ENCODE measurements at regions not wholly inside any gene's neighbourhood (a gene's known extent, or its start where the extent isn't known, plus 50 kb on each side); places are given as distances from the start of the nearest gene placed in this dataset.

DNA sequence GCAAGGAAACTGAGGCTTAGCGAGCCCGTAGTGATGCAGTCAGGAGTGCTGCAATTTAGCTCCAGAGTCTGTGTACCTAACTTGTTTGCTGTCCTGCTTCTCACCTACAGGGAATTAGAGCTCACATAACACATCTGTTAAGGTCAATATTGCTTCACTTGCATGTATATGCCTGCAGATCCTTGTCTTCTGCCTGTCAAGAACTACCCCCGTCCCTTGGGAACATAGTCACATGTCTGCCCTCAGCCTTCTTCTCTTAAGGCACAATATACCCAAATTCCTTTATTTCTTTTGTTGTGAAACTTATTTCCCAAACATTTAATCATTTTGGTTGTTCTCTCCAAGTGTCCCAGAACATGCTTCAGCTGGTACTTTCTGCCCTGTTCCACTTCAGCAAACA, 103.3 kb upstream of the LEF1 start:
- no peak for DNase-seq (ENCODE audit: low read depth)
- TF ChIP-seq, protein P1, sequence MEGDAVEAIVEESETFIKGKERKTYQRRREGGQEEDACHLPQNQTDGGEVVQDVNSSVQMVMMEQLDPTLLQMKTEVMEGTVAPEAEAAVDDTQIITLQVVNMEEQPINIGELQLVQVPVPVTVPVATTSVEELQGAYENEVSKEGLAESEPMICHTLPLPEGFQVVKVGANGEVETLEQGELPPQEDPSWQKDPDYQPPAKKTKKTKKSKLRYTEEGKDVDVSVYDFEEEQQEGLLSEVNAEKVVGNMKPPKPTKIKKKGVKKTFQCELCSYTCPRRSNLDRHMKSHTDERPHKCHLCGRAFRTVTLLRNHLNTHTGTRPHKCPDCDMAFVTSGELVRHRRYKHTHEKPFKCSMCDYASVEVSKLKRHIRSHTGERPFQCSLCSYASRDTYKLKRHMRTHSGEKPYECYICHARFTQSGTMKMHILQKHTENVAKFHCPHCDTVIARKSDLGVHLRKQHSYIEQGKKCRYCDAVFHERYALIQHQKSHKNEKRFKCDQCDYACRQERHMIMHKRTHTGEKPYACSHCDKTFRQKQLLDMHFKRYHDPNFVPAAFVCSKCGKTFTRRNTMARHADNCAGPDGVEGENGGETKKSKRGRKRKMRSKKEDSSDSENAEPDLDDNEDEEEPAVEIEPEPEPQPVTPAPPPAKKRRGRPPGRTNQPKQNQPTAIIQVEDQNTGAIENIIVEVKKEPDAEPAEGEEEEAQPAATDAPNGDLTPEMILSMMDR (conservative IDR thresholded peaks at IDR 0.05; ENCODE audit: low read length) = no peak
- H3K4me3 ChIP-seq (ENCODE audit: low read length) = no peak overlapping the region

- peak; percentile 64 for DNase-seq (ENCODE audit: low read depth)
- no peak overlapping the region for H3K4me3 ChIP-seq (ENCODE audit: low read length)
- TF ChIP-seq, protein P1 (conservative IDR thresholded peaks at IDR 0.05; ENCODE audit: low read length) = no peak
Observed at GRCh38 chr4:108270466-108271450, 102.0 kb upstream of the LEF1 start.

- no peak for DNase-seq (ENCODE audit: low read depth)
- TF ChIP-seq, protein P1 (conservative IDR thresholded peaks at IDR 0.05; ENCODE audit: low read length) = no peak
- no peak overlapping the region for H3K4me3 ChIP-seq (ENCODE audit: low read length)
Observed at GRCh38 chr4:108264693-108265092, 96.0 kb upstream of the LEF1 start.

DNA sequence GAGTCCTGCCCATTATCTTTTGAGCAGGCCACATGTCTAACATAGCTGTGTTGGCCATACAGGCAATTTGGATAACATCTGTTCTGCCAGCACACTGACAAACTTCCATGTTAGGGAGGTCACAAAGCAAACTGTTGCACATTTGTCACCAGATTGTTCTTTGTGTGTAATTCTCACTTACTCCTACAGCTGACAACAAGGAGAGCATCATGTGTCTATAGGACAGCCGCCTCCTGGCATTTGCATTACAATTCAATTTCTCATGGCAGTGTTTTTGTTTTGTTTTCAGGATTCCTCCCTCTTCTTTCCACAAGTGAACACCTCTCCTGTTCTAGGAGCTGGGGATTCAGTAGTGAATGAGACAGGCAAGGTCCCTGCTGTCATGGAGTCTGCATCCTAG, 94.3 kb upstream of the LEF1 start:
- no peak for DNase-seq (ENCODE audit: low read depth)
- no peak overlapping the region for H3K4me3 ChIP-seq (ENCODE audit: low read length)
- TF ChIP-seq, protein P1 (conservative IDR thresholded peaks at IDR 0.05; ENCODE audit: low read length) = no peak

DNA sequence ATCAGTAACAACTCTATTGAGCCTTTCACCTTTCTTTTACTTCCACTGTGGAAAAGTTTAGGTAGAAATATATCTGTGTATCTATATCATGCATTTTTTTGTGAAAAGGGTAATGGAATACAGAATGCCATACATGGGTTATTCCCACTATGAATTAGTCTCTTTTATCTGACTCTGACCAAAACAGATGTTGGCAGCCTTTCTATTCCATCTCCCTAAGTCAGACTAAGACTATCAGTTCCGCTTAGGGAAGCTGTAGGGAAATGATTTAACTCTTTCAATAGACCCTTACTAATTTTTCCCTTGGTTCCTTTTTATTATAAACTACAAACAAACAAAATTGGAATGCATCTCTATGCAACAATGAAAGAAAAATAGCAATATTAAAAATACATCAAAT, 92.3 kb upstream of the LEF1 start:
- H3K4me3 ChIP-seq (ENCODE audit: low read length) = no peak overlapping the region
- TF ChIP-seq, protein P1 (conservative IDR thresholded peaks at IDR 0.05; ENCODE audit: low read length) = no peak
- no peak for DNase-seq (ENCODE audit: low read depth)

DNA sequence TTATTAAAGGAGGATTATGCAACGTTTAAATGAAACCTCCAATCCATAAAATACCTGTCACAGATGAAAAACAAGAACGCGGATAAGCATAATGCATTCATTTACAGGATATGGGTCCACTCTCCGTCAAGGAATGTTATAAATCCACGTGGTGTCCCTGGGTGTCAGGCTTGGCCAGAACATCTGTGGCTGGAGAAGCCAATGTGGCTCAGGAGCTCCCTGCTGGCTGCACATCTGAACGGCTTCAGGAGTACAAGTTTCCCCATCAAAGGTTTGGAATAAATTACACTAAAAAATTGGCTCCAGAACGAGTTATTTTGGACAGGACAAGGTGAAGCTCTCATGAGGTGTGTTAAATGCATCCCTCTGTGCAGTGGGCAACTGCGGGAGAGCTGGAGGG, 87.8 kb upstream of the LEF1 start:
- no peak for DNase-seq (ENCODE audit: low read depth)
- no peak overlapping the region for H3K4me3 ChIP-seq (ENCODE audit: low read length)
- TF ChIP-seq, protein P1 (conservative IDR thresholded peaks at IDR 0.05; ENCODE audit: low read length) = no peak

- TF ChIP-seq, protein P1 (conservative IDR thresholded peaks at IDR 0.05; ENCODE audit: low read length) = no peak
- no peak for DNase-seq (ENCODE audit: low read depth)
- no peak overlapping the region for H3K4me3 ChIP-seq (ENCODE audit: low read length)
Observed at GRCh38 chr4:108255203-108255747, 86.5 kb upstream of the LEF1 start.

Measured in AG10803 (cell line).